ENCODE measurements at regions not wholly inside any gene's neighbourhood (a gene's known extent, or its start where the extent isn't known, plus 50 kb on each side); places are given as distances from the start of the nearest gene placed in this dataset.

- Histone ChIP-seq H3K4me3 (ENCODE audit: low read depth in 2 of 2, low read length in 2 of 2) (no peak overlapping the region), H3K27me3 (ENCODE audit: control insufficient read depth, insufficient read depth, low read length) (no peaks in the 10 kb centered on the region), H3K36me3 (ENCODE audit: control insufficient read depth, insufficient read depth, low read length) (no peaks in the 10 kb centered on the region), H3K27ac (ENCODE audit: low read length) (no peak overlapping the region), H3K9me3 (ENCODE audit: control insufficient read depth, insufficient read depth, low read depth, low read length) (no peaks in the 10 kb centered on the region), H3K4me1 (ENCODE audit: control insufficient read depth, insufficient read depth, low read length) (no peaks in the 10 kb centered on the region)
- ATAC-seq (no peak), DNase-seq (ENCODE audit: low read depth, low spot score) (no peak)
- intact Hi-C loops (cut with micrococcal nuclease; ENCODE audit: unreplicated experiment) (no loop called here), in situ Hi-C loops (cut with HindIII; ENCODE audit: low pct_unique_long_range_greater_than_20kb, low sequenced_read_pairs) (no loop called here)
- ChIA-PET CTCF (no interaction called here), POLR2A (no interaction called here)
- no TSS peak for BruUV-seq (replicated peaks)
- TF ChIP-seq TCF7L2 (IDR thresholded peaks at IDR 0.05; ENCODE audit: low read depth, low read length) (no peak), POLR2AphosphoS5 (IDR thresholded peaks at IDR 0.05; ENCODE audit: low read depth, low read length) (no peak), REST (IDR thresholded peaks at IDR 0.05; ENCODE audit: insufficient read depth in 1 of 2, low read depth in 2 of 2, low read length in 1 of 2) (no peak), SIN3A (IDR thresholded peaks at IDR 0.05; ENCODE audit: borderline replicate concordance, insufficient read depth, low read depth, low read length) (no peak)
- TF ChIP-seq, protein P1, sequence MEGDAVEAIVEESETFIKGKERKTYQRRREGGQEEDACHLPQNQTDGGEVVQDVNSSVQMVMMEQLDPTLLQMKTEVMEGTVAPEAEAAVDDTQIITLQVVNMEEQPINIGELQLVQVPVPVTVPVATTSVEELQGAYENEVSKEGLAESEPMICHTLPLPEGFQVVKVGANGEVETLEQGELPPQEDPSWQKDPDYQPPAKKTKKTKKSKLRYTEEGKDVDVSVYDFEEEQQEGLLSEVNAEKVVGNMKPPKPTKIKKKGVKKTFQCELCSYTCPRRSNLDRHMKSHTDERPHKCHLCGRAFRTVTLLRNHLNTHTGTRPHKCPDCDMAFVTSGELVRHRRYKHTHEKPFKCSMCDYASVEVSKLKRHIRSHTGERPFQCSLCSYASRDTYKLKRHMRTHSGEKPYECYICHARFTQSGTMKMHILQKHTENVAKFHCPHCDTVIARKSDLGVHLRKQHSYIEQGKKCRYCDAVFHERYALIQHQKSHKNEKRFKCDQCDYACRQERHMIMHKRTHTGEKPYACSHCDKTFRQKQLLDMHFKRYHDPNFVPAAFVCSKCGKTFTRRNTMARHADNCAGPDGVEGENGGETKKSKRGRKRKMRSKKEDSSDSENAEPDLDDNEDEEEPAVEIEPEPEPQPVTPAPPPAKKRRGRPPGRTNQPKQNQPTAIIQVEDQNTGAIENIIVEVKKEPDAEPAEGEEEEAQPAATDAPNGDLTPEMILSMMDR (IDR thresholded peaks at IDR 0.05), result no peak
These were observed 204.0 kb downstream of the GRIN2B start for GRCh38 chr12:13777374-13777773.

DNA sequence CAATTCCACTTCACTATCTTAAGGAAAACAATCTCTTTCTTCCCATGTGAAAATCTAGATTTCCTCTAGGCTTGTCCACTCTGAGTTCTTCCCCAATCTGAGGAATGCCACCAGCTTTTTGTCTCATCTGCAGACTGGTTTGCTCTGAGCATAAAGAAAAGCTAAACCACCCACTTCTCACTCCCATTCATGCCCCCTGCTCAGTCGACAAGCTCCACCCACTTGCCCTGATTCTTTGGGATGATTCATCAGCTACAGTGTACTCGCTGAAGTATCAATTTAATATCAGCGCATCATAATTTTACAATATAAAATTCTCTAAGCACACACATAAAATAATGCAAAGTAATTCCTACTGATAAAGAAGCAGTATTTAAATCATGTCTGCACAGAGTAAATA, 209.1 kb downstream of the GRIN2B start:
- H3K27me3 ChIP-seq (ENCODE audit: control insufficient read depth, insufficient read depth, low read length), result no peaks in the 10 kb centered on the region
- H3K27ac ChIP-seq (ENCODE audit: low read length), result no peak overlapping the region
- ChIA-PET POLR2A (no interaction called here), CTCF (no interaction called here)
- no peak for TF ChIP-seq REST (IDR thresholded peaks at IDR 0.05; ENCODE audit: insufficient read depth in 1 of 2, low read depth in 2 of 2, low read length in 1 of 2)
- TF ChIP-seq TCF7L2 (IDR thresholded peaks at IDR 0.05; ENCODE audit: low read depth, low read length), result no peak
- TF ChIP-seq SIN3A (IDR thresholded peaks at IDR 0.05; ENCODE audit: borderline replicate concordance, insufficient read depth, low read depth, low read length), result no peak
- TF ChIP-seq POLR2AphosphoS5 (IDR thresholded peaks at IDR 0.05; ENCODE audit: low read depth, low read length), result no peak
- TF ChIP-seq, protein P1 (IDR thresholded peaks at IDR 0.05), result no peak
- no peaks in the 10 kb centered on the region for H3K9me3 ChIP-seq (ENCODE audit: control insufficient read depth, insufficient read depth, low read depth, low read length)
- intact Hi-C loops (cut with micrococcal nuclease; ENCODE audit: unreplicated experiment), result no loop called here
- no peak for ATAC-seq
- no peak for DNase-seq (ENCODE audit: low read depth, low spot score)
- no peak overlapping the region for H3K4me3 ChIP-seq (ENCODE audit: low read depth in 2 of 2, low read length in 2 of 2)
- H3K36me3 ChIP-seq (ENCODE audit: control insufficient read depth, insufficient read depth, low read length), result no peaks in the 10 kb centered on the region
- no peaks in the 10 kb centered on the region for H3K4me1 ChIP-seq (ENCODE audit: control insufficient read depth, insufficient read depth, low read length)
- no TSS peak for BruUV-seq (replicated peaks)
- in situ Hi-C loops (cut with HindIII; ENCODE audit: low pct_unique_long_range_greater_than_20kb, low sequenced_read_pairs), result no loop called here

All from Panc1 (cell line).